ENCODE measurements at regions not wholly inside any gene's neighbourhood (a gene's known extent, or its start where the extent isn't known, plus 50 kb on each side); places are given as distances from the start of the nearest gene placed in this dataset.
"Not testable (repeated sequence)": the region's sequence is repeated elsewhere in the genome, so short reads cannot be mapped to it uniquely, and the experiment has no call there.

DNA sequence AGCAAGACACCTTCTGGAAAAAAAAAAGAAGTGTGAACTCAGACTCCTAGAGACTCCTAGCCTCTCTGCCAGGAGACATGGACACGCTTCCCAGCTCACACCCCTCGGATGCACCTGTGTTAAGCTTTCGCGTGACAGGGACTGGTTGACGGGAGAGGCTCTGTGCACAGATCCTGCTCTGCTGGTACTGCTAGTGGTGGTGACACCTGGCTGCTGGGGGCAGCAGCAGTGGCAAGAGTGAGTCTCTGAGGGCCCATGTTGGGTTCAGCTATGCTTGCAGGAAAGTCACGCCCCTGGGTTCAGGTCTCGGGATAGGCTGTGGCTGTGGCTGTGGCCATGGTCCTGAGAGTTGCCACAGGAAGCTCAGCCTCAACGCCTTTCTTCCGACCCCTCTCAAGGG lies 81.1 kb downstream of the XRCC2 start:
- DNase-seq (ENCODE audit: low spot score) = no peak

DNA sequence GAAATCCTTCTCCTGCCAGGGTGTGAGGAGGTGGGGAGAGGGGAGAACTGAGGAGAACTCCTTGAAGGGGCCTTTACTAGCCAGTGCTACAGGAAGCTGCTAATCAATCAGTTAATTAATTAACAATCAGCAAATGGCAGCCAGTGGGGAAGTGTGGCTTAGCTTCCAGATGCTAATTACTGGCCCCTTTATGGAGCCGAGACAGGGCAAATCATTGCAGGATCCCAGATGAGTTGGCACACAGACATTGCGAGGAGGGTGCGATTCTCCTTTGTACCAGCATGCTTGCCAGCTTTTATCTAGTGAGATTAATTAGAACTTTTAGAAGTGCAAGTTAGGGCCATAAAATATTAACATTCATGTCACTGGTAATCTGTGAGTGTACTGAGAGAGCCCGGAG lies 84.0 kb downstream of the XRCC2 start:
- no peak for DNase-seq (ENCODE audit: low spot score)

DNA sequence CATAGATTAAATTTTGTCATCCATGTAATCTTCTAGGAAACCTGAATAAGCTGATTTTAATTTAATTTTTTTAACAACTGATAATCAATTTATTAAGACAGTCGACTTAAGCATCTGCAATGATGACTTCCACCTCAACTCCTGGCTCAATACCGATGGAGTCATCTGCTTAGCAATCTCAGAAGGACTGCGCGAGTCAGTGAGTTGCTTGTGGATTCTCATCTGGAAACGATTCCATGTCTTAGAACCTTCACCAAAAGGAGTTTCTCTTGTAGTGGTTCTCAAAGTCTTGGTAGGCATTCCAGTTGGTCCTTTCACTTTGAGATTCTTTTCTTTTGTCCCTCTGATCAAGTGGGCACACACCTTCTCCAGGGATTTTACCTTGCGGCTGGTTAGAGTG lies 85.5 kb downstream of the XRCC2 start:
- no peak for DNase-seq (ENCODE audit: low spot score)

DNA sequence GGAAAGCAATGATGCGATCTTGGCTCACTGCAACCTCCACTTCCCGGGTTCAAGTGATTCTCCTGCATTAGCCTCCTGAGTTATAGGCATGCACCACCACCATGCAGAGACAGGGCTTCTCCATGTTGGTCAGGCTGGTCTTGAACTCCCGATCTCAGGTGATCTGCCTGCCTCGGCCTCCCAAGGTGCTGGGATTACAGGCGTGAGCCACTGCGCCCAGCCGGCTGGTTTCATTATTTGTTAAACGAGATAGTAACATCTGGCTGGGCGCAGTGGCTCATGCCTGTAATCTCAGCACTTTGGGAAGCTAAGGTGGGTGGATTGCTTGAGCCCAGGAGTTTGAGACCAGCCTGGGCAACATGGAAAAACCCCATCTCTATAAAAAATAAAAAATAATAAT lies 86.1 kb downstream of the XRCC2 start:
- not testable (repeated sequence) for DNase-seq (ENCODE audit: low spot score)

DNA sequence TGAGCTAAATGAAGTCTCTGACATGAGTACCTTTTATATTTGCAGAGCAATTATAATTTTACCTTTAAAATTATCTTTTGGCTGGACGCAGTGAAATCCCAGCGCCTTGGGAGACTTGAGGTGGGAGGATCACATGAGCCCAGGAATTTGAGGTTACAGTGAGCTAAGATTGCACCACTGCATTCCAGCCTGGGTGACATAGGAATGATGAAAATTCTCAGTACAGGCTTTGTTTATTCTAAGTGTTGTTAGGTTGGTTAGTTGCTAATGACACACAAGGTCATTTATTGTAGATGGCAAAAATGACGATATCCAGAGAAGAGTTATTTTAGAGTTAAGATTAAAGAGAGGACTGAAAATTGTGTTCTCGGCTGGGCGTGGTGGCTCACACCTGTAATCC lies 87.6 kb downstream of the XRCC2 start:
- DNase-seq (ENCODE audit: low spot score) = peak; percentile 87

DNA sequence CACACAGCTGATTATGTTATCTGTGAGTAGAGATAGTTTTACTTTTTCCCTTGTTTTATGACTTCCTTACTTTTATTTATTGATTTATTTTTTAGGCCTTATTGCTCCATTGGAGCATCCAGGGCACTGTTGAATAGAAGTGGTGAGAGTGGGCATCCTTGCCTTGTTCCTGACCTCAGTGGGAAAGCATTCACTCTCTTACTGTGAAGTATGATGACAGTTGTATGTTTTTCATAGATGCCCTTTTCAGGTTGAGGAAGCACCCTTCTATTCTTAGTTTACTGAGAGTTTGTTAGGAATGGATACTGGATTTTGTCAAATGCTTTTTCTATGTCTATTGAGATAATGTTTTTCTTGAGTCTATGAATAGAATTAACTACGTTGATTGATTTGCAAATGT lies 88.6 kb downstream of the XRCC2 start:
- DNase-seq (ENCODE audit: low spot score) = peak; percentile 60

DNA sequence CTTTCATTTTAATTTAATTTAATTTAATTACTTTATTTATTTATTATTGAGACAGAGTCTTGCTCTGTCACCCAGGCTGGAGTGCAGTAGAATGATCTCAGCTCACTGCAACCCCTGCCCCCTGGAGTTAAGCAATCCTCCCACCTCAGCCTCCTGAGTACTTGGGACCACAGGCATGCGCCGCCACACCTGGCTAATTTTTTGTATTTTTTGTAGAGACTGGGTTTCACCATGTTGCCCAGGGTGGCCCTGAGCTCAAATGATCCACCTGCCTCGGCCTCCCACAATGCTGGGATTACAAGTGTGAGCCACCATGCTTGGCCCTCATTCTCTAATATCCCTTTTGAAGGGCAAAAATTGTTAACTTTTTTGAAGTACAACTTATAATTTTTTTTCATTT lies 92.9 kb downstream of the XRCC2 start:
- peak; percentile 9 for DNase-seq (ENCODE audit: low spot score)

DNA sequence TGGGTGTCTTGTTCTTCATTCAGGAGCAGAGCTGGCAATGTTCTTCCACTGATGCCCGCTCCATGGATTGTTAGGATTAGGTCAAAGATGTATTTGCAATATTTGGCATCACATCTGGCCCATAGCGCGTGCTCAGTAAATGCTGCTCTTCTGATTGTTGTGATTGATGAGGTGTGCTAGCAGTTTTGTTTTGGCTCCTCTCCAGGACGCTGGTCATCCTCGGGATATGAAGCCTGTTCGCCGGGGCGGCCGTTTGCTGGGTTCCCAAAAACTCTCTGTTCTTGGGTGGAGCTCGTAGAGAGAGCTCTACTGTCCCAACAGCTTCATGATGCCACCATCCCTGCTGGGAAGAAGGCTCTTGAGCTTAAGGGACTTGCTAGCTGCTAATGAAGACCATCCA lies 96.9 kb downstream of the XRCC2 start:
- DNase-seq (ENCODE audit: low spot score) = no peak

DNA sequence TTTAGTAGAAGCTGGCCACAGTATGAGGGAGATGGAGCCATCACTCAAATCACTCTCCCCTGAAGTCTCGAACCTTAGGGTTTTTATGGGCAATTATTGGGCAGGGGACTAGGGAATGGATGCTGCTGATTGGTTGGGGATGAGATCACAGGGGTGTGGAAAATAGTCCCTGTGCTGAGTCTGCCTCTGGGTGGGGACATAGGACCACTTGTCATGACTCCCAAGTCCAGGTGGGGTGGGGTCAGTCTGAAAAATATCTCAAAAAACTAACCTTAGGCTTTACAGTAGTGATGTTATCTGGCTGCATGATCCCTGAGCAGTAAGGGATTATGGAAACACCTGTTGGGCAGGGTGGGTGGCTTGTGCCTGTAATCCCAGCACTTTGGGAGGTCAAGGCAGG lies 98.6 kb downstream of the XRCC2 start:
- no peak for DNase-seq (ENCODE audit: low spot score)

DNA sequence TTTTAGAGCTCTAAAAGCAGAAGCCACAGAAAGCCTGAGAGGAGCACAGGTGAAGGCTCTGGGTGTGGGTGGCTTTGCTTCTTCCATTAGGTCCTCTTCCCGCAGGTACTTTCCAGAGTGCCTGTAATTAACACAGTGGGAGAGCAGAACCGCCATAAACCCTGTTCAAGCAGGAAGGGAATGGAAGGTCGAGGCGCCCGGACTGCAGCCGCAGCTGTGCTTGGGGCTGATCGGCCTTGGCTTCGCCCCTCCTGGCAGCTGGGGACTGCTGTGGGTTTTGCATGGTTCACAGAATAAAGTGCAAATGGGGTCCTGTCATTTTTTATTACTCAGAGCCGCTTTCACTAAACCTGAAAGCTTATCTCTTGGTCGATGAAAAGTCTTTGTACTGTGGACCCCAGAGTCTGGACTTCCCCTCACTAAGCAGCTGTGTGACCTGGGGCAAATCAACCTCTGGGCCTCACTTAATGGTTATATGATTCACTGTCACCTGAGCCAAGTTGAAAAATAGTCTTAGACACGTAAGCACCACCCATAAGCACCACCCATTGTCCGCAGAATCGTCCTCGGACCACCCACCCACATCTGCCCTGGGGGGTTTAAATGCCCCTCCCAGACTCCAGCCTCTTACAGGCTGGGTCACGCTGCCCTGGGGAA lies 100.9 kb downstream of the XRCC2 start:
- DNase-seq (ENCODE audit: low spot score) = peak; percentile 46

DNA sequence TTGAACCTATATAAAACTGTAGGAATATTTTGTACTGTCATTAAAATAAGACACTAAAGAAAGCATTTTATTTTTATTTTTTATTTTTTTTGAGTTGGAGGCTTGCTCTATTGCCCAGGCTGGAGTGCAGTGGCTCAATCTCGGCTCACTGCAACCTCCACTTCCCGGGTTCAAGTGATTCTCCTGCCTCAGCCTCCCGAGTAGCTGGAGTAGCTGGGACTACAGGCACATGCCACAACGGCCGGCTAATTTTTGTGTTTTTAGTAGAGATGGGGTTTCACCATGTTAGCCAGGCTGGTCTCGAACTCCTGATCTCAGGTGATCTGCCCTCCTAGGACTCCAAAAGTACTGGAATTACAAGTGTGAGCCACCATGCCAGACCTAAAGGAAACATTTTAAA lies 102.8 kb downstream of the XRCC2 start:
- not testable (repeated sequence) for DNase-seq (ENCODE audit: low spot score)

DNA sequence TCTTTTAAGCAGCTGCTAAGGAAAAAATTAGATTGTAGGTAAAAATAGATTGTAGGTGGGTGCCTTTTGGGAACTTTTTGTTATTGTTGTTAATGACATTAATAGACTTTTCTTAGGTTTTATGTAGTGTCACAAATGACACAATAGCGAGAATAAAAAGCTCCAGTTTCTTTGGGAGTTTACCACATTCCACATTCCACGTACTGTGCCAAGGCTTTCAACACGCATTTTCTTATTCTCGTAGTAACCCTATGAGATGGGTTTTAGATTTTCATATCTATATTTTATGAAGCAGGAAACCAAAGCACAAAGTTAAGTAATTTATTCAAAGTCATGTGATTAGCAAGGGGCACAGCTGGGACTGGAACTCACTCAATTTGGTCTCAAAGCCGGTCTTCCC lies 103.8 kb downstream of the XRCC2 start:
- DNase-seq (ENCODE audit: low spot score) = no peak

DNA sequence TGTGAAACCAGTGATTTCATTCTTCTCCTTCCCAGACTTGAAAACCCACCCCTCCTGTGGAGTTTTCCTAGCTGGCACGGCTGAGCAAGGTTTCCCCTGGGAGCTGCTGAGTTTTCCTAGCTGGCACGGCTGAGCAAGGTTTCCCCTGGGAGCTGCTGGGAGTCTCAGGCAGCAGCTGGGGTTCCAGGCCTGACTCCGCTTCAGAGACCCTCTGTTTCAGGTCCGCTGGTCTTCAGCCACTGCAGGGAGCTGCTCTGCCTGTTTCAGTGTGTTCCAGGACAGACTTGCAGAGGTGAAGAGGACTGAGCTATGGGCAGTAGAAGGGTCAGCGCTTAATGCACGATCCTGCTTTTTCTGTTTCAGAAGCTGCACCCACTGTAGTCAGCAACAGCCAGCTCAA lies 104.9 kb downstream of the XRCC2 start:
- DNase-seq (ENCODE audit: low spot score) = no peak

DNA sequence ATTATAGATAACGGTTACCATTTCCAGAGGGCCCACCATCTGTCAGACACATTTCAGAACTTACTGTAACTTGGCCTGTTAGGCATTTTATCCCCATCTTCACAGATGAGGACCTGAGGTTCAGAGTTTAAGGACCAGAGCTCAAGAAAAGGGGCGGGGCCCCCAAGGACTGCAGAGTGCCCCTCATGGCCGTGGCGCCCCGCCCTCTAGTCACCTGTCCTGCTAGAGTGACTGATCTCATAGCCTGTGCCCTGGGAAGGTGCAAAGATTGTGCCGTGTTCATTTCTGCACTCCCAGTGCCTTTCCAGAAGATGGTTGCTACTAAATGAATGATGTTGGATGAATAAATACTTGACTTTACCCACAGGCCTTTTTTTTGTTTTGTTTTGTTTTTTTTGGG lies 107.0 kb downstream of the XRCC2 start:
- DNase-seq (ENCODE audit: low spot score) = no peak

DNA sequence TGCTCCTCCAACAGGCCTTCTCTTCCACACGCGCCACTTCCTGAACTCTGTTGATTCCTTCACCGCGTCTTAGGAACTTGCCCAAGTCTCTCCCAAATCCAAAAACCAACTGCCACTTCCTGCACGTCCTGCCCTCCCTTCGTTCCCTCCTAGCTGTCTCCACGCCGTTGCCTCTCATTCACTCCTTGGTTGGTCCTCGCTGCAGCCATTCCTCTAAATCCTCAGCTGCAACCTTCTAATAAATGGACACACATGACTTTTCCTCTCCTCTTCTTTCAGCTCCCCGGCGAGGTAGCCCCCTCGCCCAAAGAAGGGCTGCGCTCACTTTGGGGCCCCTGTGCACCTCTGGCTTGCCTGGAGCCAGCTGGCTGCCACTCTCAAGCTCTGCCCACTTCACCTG lies 110.2 kb downstream of the XRCC2 start:
- no peak for DNase-seq (ENCODE audit: low spot score)

DNA sequence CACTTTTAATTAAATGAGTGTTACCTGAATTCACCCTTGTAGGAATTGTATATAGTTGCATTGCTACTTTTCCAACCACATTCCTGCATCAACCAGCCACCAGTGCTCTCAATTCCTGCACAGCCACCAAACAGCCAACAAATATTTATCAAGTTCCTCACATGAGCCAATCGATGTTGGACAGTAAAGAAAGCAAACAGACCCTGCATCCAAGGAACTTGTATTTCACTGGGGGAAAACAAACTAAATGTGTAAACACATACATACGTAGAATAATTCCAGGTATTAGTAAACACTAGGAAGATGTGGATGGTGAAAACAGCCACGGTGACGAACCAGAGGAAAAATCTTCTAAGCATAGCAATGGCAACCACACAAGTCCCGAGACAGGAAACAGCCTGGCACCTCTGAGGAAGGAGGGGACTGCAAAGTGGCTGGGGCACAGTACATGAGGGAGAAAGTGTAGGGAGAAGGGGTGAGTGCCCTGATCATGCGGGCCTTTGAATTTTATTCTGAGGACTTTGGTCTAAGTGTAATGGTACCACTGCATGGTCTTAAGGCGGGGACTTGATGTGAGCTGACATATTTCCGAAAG lies 111.2 kb downstream of the XRCC2 start:
- no peak for DNase-seq (ENCODE audit: low spot score)

DNA sequence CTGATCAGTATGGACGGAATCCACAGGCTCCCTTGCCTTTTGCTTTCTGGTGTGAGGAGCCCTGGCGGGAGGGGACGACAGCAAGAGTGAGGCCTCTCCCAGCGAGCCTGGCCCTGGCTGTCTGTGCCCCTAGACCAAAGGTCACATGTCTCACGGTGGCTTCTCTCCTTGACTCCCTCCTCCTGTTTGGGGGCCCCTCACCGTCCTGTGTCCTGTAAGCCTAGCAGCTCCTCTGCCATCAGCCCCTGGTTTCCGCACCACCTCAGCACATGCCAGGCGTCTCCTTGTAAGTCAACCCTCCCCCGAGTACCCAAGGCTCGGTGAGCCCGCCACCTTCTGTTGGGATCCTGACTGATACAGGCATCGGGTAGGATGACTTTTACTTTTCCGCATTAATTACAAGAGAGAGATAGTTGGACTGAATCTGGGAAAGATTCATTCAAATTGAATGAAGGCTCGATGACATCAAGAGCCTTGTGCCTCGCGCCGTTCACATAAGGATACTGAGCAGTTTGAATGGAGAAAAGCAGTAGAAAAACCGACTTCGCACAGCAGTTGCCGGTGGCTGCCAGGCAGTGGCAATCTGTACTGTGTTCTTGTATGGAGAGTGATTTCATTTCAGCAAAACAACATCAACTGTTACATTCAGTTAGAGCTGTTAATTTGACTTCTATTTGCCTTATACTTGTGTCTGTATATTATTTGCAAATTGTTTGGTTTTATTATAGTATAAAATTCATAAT lies 119.8 kb downstream of the XRCC2 start:
- no peak for DNase-seq (ENCODE audit: low spot score)

DNA sequence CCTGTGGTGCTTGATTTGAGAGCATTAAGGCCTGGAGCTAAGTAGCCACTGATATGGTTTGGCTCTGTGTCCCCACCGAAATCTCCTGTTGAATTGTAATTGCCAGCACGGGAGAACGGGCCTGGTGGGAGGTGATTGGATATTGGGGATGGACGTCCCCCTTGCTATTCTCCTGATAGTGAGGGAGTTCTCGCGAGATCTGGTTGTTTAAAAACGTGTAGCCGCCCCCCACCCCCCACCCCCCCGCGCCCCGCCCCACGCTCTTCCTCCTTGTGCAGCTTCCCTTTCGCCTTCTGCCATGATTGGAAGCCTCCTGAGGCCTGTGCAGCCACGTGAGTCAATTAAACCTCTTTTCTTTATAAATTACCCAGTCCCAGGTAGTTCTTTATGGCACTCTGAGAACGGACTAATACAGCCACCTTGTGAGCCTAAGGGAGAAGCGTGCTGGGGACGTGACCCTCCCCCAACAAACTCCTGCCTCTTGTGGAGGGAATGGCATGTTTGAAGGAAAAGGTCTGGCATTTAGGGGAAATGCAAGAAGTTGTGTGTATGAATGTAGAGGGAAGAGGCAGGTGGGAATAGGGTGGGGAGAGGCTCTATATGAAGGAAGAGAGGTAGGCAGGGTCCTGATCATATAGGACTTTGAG lies 118.0 kb upstream of the KMT2C start:
- no peak for DNase-seq (ENCODE audit: low spot score)

DNA sequence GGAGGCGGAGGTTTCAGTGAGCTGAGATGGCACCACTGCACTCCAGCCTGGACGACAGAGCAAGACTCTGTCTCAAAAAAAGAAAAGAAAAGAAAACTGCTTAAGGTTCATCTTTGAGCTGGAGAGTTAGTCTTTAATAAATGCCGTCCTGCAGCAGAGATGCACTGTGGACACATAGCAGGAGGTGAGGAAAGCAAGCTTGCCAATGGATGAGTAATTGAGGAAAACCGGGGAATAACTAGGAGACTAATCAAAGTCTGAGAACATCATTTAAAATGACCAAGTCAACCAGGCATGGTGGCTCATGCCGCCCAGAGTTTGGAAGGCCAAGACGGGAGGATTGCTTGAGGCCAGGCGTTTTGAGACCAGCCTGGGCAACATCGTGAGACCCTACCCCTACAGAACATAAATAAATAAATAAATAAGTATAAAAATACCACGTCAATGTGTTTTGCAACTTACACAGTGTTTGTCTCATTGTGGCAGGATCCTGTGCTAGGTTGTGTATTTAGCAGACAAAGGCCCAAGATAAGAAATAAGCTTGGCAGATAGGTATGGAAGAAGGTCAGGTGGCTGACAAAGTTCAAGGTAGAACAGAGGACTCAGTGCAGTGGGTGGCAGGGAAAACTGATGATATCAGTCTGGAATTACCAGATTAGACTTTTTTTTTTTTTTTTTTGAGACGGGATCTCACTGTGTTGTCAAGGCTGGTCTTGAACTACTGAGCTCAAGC lies 115.7 kb upstream of the KMT2C start:
- DNase-seq (ENCODE audit: low spot score) = no peak

DNA sequence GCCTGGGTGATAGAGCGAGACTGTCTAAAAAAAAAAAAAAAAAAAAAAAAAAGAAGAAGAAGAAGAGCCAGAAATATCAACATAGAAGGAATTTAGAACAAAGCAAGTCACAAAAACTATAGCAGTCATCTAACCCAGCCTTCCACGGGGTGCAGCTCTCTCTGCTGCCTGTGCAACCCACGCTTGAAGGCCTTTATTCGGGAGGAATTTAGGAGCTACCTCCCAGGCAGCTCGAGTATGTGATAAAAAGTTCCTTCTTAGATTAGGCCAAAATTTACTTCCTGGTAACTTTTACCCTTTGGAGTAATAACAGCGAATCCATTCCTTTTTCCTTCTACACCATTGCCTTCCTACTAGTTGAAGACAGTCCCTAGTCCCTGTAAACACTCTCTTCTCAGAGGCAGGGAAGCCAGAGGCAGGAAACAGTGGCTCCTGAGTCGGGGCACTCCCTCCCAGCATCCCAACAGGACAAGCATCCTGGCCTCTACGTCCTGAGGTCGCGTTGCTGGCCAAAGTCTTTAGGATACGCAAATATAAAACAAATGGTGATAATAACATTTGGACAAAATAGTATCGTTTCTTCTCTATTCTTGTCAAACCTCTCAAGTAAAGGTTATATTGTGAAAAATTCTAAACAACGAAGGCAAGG lies 109.3 kb upstream of the KMT2C start:
- DNase-seq (ENCODE audit: low spot score) = no peak

DNA sequence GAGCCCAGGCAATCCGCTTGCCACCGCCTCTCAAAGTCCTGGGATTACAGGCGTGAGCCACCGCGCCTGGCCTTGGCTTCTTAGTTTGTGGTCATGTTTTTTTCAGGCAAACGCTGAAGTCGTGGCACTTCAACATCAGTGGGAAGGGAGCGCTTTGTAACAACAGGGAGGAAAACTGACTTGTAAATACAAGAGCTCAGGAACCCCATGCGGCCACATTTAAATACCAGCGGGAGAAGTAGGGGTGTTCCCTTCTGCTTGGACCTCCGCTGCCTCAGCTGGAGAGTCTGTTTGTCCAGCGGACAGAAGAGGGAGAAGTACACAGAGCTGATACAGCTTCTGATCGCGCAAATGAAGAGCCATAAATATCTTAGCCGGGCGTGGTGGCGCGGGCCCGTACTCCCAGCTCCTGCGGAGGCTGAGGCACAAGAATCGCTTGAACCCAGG lies 108.7 kb upstream of the KMT2C start:
- no peak for DNase-seq (ENCODE audit: low spot score)

DNA sequence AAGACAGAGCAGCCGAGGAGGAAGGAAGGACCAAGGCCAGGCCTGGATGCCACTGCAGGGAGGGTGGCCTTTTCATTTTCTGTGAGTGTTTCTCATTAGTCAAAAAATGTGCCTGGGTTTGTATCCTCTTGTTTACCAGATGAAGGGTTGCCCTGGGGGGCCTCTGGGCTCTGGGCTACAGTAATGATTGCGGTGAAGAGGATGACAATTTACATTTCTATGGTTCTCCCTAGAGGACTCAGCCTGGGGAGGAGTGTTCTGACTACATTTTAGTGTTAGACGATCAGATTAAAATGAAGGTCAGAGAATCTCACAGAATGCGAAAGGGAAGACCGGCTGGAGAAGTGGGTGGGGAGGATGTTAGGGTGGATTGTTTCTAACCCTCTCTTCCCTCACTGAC lies 108.0 kb upstream of the KMT2C start:
- no peak for DNase-seq (ENCODE audit: low spot score)
